ENCODE measurements at regions not wholly inside any gene's neighbourhood (a gene's known extent, or its start where the extent isn't known, plus 50 kb on each side); places are given as distances from the start of the nearest gene placed in this dataset.

DNA sequence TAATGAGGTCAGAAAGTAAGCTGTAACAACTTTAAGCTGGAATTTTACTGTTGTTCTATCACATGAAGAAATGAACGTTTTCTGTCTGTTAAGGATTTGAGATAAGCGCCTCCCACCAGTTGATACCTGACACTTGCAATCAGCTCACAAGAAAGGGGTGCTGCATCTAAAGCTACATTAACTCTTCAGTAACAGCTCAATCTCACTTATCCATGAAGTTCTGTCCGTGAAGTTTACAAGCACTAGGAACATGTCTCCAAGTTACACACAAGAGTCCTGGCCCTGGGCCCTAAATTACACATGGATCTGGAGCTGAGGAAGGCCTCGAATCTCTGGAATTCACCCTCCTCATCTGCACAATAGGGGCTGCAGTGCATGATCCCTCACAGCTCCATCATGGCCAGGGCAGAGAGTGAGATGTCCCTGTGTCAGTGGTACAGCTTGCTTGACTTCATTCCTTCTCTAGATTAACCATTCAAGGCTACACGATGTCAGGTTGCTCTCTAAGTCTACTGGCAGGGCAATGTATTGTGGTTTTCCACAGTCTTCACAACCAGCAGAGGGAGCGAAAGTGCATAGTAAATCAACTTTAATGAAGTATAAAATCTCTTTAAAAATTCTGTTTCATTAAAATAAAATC is 182.4 kb upstream of the MCHR2 start:
- no peak for DNase-seq

DNA sequence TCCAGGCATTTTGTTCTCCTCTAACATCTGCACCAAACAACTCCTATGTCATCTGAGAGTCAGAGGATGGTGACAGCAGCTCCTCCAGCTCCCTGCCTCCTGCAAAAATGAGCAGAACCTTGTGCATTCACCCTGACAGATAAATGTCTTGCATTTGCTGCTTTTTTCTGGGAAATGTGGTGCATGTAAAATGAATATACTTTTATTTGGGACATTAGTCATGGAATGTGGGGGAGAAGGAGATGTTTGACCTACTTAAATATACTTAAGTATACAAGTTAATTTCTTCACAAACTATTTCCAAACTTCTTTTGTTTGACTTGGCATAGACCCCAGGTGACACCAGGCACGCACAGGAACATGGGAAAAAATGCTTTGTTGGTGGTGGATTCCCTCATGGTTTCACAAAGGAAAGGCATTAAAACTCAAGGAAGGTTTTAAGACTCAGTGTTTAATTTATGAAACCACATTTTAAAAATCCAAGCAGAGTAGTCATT is 181.8 kb upstream of the MCHR2 start:
- no peak for DNase-seq

DNA sequence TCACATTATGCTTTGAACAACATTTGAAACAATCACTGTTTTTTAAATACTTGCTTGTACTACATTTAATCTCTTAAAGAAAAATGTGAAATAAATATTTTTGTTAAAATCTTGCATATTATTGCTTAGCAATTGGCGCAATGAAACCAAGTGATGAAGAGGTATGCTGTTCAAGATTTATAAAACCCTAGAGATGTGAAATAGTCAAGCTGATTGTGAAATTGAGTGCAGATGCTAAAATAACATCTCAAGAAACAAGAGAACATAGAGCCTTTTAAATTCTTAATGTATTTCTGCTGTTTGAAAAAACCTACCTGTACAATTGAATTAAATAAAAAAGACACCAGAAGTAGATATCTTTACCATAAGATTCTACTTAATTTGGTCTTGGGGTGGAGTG is 179.2 kb upstream of the MCHR2 start:
- no peak for DNase-seq

DNA sequence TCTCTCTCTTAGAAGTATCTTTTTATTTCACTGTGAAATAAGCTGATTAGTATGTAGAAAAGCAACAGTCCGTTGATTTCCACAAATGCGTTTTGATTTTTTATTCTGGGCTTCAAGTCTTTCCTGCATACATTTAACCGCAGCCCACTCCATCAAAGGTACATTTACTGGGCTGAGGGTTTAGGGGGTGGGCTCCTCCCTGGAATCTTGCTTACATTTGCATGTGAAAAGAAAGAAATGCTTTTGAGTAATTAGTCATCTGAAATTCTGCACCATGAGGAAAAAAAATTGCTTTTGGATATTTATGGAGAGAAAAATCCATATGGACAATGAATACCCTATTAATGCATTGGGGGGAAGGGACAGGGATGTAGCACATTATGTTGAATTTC is 178.3 kb upstream of the MCHR2 start:
- DNase-seq: no peak

DNA sequence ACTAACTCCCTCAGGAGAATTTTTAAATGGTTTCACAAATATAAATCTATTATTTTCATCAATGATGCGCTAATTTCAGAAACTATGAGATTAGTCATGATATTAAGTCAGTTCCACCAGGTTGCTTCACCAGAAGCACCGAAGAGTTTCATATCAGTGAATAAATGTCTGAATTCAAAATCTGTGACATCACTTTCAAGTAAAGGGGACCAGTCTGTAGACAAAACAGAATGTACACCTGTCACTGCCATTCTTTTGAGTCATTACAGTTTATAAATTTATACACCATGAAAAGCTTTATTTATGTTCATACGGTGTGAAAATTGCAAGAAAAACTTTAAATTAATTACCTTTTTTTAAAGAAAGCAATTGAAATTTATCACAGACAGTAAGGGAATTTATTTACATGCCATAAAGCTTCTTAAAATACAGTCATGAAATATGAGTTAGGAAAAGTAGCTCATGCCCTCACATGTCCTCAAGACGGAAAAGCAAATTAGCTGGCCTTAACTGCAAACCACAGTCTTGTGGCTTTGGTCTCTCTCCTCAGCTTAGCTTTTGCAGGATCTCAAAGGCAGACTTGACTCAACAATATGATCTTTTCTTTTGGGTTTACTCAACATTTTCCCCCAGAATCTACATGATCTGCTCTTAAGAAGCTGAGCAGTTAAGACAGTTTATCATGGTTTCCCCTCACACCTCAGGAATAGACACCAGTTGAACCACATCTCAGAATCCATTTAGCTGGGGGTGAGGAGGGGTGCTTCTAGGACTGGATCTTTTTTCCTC is 177.7 kb upstream of the MCHR2 start:
- no peak for DNase-seq

DNA sequence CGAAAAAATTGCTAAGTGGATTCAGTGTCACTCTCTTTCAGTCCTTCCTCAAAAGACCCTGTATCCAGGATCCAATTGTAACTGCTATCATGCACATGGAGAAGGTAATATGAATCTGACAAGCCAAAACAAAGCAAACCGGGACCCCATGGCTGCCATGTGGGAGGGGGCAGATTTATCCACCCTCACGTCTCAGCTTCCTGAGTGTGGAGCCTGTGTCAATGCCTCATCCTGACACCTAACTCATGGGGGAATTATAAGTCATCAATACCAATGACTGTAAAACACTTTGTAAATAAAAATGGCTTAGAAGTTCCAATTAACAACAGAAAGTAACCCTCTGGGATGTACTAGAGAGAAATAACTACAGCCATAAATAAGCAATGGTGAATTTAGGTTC is 174.1 kb upstream of the MCHR2 start:
- no peak for DNase-seq

DNA sequence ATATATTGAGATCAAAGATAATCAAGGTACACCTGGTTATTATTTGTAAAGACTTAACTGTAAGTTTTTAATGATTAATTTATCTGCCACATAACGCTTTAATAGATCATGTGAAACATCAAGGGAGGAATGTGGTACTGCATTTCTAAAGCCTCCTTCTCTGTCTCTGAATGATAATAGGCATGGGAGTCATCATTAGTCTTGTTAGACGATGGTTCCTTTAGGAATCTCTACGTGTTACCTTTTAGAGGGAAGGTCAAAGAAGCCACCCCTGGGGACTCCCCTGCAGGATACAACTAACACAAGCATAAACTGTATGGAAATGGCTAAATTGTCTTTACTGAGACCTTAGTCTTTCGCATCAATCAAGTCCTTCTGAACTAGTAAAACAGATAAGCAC is 173.6 kb upstream of the MCHR2 start:
- no peak for DNase-seq

DNA sequence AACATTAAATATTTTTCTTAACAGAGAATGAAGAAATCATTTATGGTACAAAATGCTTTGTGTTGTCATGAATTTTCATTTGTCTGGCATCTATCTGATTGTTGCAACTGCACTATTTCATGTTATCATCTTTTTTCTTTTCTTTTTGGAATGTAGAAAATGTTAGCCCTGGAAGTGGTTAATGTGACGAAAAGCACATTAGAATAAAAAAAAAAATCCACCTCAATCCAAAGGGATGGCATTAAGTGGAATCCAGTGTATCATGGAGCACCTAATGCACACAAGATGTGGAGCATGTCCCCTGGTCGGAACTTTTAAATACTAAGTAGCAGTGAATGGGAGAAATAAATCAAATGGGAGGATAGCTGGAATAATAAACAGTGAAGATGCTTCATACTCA is 172.9 kb upstream of the MCHR2 start:
- no peak for DNase-seq

DNA sequence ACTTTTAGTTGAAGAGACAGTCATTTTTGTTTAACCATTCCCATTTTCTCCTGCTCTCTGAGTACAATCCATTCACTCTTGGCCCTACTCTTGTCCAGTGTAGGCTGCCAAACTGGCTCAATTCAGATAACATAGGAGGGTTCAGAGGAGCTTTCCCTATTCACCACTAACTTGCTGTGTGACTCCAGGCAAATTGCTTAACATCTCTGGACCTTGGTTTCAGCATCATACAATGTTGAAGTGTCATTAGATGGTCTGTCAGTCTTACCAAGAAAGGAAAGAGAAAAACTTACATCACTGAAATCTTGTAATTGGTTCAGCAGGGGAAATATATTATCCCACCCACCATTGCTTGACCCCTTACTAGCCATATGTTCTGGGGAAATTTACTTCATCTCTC is 171.4 kb upstream of the MCHR2 start:
- no peak for DNase-seq

DNA sequence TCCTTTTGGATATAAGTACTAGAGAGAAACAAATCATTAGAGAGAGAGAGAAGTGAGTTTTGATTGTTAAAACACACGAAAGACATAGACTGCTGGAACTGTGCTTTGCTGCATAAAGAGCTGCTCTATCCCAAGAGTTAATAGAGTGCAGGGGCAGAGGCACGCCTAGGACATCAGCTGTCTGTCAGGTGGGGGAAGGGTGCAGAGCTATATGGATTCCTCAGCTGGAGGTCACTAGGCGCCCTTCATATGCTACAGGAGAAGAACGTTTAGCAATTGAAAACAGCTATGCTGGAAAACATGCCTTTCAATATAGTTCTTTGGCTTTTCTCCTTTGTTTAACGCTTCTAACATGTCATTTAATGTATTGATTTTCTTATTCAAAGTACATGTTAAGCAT is 169.0 kb upstream of the MCHR2 start:
- no peak for DNase-seq

DNA sequence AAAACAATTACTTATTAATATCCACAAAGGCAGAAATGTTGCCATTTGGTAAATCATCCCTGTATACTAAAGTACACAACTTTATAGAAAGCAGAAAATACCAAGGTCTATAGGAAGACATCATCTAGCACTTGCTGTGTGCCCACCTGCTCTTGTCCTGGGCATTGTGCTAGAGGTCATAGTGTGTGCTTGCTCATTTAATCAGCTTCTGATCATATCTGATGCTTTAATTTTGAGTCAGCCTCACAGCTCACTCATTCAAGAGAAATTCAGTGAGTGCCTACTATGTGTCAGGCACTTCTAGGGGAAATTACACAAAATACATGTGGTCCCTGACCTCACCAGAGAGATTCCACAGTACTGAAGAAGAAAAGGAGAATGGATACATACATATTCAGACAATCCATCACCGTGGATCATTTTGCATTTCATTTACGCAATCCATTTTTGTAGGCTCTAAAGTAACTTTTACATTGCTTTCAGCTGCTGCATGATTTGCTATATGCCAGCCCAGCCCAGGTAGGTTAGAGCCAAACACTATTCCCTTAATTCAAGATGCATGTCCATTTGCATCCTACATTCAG is 167.9 kb upstream of the MCHR2 start:
- no peak for DNase-seq

DNA sequence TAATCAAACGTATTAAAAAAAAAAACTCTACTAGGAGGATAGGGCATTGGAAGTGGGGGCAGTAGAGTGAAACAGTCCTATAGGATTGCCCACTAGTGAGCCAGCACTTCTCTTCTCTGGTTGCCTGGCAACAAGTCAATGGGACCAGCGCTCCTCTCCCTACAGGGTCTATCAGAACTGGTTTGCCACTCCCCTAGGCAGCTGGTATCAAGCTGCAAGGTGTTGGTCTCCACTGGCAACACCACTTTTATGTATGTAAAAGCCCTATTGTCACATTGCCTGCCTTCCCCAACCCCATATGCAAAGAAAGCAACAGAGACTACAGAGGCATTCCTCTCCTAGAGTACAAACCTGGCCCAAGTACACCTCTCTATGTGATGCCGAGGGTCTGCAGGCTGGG is 166.9 kb upstream of the MCHR2 start:
- no peak for DNase-seq

DNA sequence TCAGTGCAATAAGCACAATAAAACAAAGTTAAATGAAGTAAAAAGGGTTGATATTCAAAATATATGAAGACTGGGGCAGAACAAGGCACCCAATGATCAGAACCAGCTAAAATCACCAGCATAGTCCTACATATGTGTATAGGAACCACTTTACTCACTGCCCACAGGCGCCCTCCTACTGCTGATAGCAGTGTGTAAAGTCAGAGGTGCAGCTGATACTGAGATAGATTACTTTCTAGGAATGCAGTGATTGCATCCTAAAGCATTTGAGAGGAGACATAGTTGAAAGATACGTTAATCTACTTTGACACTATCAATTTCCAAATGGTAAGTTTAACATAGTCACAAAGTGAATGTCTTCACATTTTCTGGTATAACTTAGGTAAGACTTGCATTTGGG is 161.1 kb upstream of the MCHR2 start:
- no peak for DNase-seq

DNA sequence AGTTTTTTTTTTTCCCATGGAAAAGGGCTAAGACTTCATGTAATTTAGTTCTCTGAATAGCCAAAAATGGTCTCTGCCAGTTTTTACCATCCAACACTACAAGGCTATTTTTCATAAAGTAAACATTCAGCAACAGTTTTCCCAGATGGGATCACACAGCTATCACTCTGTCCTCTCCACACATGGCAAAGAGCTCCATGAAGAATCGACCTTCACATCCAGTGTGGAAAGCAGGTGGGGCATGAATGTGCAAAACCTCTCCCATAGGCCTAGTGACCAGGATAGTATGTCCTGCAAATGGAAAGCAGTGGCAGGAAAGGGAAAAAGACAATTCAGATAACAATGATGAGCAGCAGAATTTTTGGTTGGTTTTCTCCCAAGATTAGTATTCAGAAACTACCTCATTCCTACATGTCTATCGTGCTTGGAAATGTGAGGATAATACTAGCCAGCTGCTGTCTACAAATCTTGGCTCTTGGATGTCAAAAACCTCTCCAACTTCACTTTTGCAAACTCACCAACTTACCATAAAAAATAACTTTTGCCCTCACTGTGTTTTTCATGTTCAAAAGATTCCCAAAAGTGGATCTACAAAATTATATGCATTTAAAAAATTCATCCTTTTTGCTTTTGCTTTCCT is 159.7 kb upstream of the MCHR2 start:
- no peak for DNase-seq

DNA sequence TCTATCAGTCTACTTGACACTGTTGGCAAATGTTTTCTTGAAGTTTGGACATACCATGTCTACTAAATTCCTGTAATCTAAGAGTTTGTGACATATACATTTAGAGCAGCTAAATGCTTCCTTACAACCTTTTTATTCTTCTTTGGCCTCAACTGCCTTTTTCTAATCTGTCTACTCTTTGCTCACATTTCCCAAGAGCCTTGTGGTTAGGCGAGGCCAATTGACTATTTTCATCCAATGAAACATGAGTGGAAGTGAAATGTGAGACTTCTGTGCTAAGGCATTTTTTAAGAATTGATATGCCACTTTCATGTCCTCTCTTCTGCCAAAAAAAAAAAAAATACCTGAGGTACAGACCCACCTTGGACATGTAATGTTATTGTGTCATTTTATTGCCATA is 158.2 kb upstream of the MCHR2 start:
- DNase-seq: no peak

DNA sequence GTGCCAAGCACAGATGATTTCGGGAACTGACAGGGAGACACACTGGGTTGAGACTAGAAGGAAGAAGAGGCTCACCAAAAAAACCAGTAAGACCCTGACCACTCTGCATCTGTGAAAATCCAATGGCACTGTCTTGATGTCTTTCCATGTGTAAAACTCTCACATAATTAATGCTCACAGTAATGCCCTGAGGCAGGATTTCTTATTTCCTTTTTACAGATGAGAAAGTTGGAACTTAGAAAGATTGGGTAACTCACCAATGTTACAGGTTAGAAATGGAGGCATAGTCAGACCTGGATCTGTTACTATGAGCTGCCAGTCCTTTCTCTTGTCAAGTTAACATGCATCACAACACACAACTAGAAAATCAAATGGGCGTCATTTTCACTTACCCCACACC is 151.0 kb upstream of the MCHR2 start:
- DNase-seq: no peak

DNA sequence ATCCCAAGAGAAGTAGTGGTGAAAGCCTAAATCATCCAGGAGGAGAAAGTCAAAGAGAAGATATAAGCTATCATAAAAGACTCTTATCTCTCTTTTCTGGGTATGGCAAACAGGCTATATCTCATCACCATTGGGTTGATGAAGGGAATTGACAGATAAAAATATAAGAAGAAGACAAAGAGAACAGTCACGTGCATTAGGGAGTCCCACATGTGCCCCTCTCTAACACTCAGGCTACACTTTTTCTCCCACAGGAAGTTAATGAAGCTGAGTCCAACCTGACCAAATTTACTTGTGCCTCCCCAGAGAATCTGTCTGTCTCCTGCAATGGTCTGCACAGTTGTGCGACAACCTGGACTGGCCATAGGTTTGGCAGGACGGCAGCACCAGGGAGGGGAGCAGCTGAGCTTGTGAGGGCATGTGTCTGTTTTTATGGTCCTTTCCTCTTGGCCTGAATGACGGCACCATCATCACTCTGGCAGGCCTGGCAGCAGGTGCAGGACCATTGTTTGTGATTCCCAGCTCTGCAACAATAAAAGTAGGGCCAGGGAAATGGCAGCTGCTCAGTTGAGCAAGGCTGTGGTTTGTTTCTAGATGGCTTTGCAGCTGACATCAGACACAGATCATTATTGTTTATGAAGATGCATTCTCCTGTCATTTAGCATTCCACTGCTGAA is 144.5 kb upstream of the MCHR2 start:
- no peak for DNase-seq

DNA sequence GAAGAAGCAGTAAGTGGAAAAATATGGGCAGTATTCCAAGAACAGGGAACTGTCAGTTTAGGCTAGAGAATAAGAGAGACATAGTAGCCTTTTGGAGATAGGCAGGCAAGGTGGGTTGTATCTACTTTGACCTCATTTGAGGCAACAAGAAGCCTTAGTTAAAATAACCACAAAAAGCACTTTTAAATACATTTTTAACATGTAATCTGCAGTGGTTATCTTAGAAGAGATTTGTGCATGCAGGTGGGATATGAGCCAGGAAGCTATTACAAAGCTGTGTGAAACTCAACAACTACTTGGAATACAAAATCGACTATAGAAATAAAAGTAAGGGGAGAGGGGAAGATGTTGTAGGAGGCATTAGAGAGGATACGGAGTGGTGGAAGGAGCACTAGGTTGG is 143.7 kb upstream of the MCHR2 start:
- no peak for DNase-seq

DNA sequence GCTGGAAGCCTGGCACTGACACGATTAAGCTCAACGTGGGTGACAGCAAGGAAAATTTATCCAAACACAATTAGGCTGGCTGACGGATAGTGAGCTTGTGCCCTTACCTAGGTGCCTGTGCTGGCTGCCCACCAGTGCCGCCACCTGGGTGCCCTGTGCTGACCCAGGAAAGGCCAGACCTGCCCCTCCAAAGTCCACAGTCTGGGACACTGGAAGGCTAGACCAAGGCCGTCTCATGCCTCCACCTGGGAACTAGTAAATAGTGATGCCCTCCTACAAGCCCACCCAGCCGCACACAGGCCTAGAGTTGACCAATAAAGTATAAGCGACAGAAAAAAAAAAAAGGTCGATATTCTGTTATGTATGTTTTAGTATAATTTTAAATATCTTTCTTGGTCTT is 142.6 kb upstream of the MCHR2 start:
- no peak for DNase-seq

DNA sequence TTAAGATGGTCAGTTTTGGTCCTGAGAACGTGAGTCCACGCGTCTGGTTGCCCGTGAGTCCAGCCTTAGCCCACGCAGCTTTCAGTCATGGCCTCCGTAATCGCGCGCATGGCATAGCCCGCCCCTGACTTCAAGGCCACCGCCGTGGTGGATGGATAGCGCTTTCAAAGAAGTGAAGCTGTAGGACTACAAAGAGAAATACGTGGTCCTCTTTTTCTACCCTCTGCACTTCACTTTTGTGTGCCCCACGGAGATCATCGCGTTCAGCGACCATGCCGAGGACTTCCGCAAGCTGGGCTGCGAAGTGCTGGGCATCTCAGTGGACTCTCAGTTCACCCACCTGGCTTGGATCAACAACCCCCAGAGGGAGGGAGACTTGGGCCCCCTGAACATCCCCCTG is 142.0 kb upstream of the MCHR2 start:
- no peak for DNase-seq

DNA sequence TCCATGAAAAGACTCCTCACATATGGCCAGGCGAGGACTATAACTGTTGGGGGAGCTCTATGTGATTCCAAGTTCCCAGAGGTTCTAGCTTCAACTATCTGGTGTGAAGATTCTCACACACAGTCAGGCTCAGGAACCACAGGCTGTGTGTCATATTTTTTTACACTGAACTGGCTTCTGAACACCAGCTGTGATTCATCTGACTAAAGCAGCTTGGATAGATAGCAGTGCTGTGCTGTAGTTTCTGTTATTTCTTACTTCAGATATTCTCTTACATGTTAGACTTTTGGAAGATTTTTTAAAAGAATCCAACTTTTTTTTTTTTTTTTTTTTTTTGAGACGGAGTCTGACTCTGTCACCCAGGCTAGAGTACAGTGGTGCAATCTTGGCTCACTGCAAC is 140.7 kb upstream of the MCHR2 start:
- DNase-seq: no peak

DNA sequence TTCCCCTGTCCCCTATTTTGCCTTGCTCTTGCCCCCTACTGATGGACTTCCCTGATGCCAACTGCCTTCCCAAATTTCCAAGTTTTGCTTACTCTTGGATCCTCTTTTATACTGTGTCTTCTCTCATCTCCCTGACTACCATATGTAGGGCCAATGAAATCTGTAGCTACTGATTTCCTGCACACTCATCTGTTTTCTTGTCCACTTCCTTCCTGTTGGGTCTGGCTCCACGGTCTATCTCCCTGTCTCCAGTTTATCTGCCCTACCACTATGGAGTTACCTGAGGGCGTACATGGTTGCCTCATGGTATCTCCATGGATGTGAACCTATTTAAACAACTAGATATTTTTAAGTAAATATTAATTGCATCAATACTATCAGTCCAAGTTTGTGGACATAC is 140.3 kb upstream of the MCHR2 start:
- no peak for DNase-seq

DNA sequence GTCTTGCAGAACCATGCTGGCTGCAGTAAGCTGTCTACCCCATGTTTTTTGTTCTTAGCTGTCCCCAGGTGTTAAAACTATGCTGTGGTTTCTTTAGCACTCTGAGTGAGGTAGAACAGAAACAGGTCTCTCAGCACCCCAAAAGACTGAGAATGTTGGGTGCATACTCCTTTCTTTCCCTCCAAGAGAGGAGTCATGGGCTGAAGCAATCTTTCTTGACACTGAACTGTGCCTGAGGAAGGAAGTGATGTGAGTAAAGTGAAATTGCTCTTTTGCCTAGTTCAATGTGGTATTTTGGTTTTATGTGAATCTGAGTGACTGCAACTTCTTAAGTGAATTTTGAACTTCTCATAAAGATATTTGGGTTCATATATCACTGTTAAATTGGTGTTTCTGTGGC is 138.0 kb upstream of the MCHR2 start:
- no peak for DNase-seq
